CD14-positive monocyte (primary cell): ENCODE measurements at regions not wholly inside any gene's neighbourhood (a gene's known extent, or its start where the extent isn't known, plus 50 kb on each side); places are given as distances from the start of the nearest gene placed in this dataset.

Experiments used
- DNase-seq, 3 donors: peaks; one replicate each; pipeline ENCODE4 v3.0.0-alpha.2; 2011 to 2022
- H2AFZ ChIP-seq: 2 replicates; pipeline ENCODE4 v1.6.0; 2012; ENCODE audit warnings: mild to moderate bottlenecking, low read depth, low read length, inconsistent platforms; ENCODE audit not compliant: insufficient read depth, poor library complexity, severe bottlenecking
- H3K27ac ChIP-seq, 2 donors: 1 replicate in 1 of 2; 2 replicates in 1 of 2; pipeline ENCODE4 v1.5.1; 2012 to 2013; ENCODE audit warnings: low read length in 2 of 2, control low read depth in 1 of 2, inconsistent platforms in 1 of 2, low read depth in 1 of 2, mild to moderate bottlenecking in 1 of 2
- H3K27me3 ChIP-seq, 2 donors: one replicate each; pipeline versions ENCODE4 v1.6.0 to v1.6.1; 2011 to 2013; ENCODE audit warnings: low read length in 2 of 2; ENCODE audit not compliant: control insufficient read depth in 2 of 2, insufficient read depth in 2 of 2
- H3K36me3 ChIP-seq, 2 donors: replicated peaks in 1 of 2; 1 replicate in 1 of 2; 2 replicates in 1 of 2; pipeline versions ENCODE4 v1.5.1 to v1.6.1; 2012 to 2013; ENCODE audit warnings: low read length in 2 of 2, control low read depth in 1 of 2, inconsistent platforms in 1 of 2, mild to moderate bottlenecking in 1 of 2; ENCODE audit not compliant: insufficient read depth in 2 of 2, control insufficient read depth in 1 of 2
- H3K4me1 ChIP-seq, 2 donors: 1 replicate in 1 of 2; 2 replicates in 1 of 2; pipeline versions ENCODE4 v1.5.1 to v1.6.1; 2012 to 2013; ENCODE audit warnings: low read length in 2 of 2, control low read depth in 1 of 2, inconsistent platforms in 1 of 2, mild to moderate bottlenecking in 1 of 2, moderate library complexity in 1 of 2; ENCODE audit not compliant: insufficient read depth in 2 of 2, control insufficient read depth in 1 of 2
- H3K4me2 ChIP-seq: replicated peaks from 2 replicates; pipeline ENCODE3; 2012; ENCODE audit warnings: low read length, moderate library complexity, mild to moderate bottlenecking; ENCODE audit not compliant: poor library complexity, severe bottlenecking; ENCODE audit errors: extremely low read depth
- H3K4me3 ChIP-seq, 3 experiments: fragments of 200-600 bp in 1 of 3; sonication (generic) in 1 of 3; replicated peaks in 1 of 3; 1 replicate in 2 of 3; 2 replicates in 1 of 3; pipeline ENCODE4 v1.5.1; 2011 to 2013; ENCODE audit warnings: low read length in 3 of 3, mild to moderate bottlenecking in 3 of 3, control low read depth in 2 of 3, low read depth in 2 of 3, inconsistent platforms in 1 of 3, moderate library complexity in 1 of 3
- H3K79me2 ChIP-seq: 2 replicates; pipeline ENCODE4 v1.6.0; 2012; ENCODE audit warnings: mild to moderate bottlenecking, control low read depth, inconsistent platforms, low read length, moderate library complexity; ENCODE audit not compliant: insufficient read depth
- H3K9ac ChIP-seq: 2 replicates; pipeline ENCODE4 v1.6.0; 2017; ENCODE audit warnings: low read length, mild to moderate bottlenecking; ENCODE audit not compliant: insufficient read depth, poor library complexity, severe bottlenecking
- H3K9me3 ChIP-seq, 2 donors: replicated peaks in 1 of 2; 1 replicate in 1 of 2; 2 replicates in 1 of 2; pipeline versions ENCODE4 v1.5.1 to v1.6.1; 2012 to 2013; ENCODE audit warnings: low read length in 2 of 2, control low read depth in 1 of 2; ENCODE audit not compliant: control insufficient read depth in 1 of 2, insufficient read depth in 1 of 2
- H4K20me1 ChIP-seq: 2 replicates; pipeline ENCODE4 v1.6.0; 2012; ENCODE audit warnings: mild to moderate bottlenecking, low read length, control low read depth, moderate library complexity; ENCODE audit not compliant: insufficient read depth
- H3K27ac Mint-ChIP-seq, 7 donors: one replicate each; pipeline ENCODE4 v1.8.0; 2020; ENCODE audit warnings: mild to moderate bottlenecking in 7 of 7, mixed read lengths in 7 of 7, moderate library complexity in 6 of 7, inconsistent platforms in 2 of 7
- H3K27me3 Mint-ChIP-seq, 3 donors: one replicate each; pipeline ENCODE4 v1.8.0; 2021 to 2022; ENCODE audit warnings: low read depth in 3 of 3, mild to moderate bottlenecking in 3 of 3, mixed read lengths in 3 of 3, moderate library complexity in 3 of 3, inconsistent platforms in 1 of 3
- H3K36me3 Mint-ChIP-seq, 2 donors: one replicate each; pipeline ENCODE4 v1.8.0; 2020; ENCODE audit warnings: mixed read lengths in 2 of 2, inconsistent platforms in 1 of 2, mild to moderate bottlenecking in 1 of 2
- H3K4me1 Mint-ChIP-seq: one replicate; pipeline ENCODE4 v1.8.0; 2020; ENCODE audit warnings: mild to moderate bottlenecking, mixed read lengths
- H3K4me3 Mint-ChIP-seq, 2 donors: one replicate each; pipeline ENCODE4 v1.8.0; 2020; ENCODE audit warnings: mild to moderate bottlenecking in 2 of 2, mixed read lengths in 2 of 2, moderate library complexity in 1 of 2
- H3K9me3 Mint-ChIP-seq, 7 donors: one replicate each; pipeline ENCODE4 v1.8.0; 2020 to 2022; ENCODE audit warnings: mixed read lengths in 7 of 7, mild to moderate bottlenecking in 6 of 7, moderate library complexity in 6 of 7, inconsistent platforms in 2 of 7
- WGBS: methylation state at CpG from one replicate; pipeline ENCODE4 v1.1.5; 2013; ENCODE audit warnings: missing lambda C conversion rate; ENCODE audit not compliant: insufficient coverage; 5-methylcytosine and 5-hydroxymethylcytosine counted together
- intact Hi-C, 2 donors: fragments of 100-400 bp; cut with micrococcal nuclease; formaldehyde crosslinking; loops; one replicate each; pipeline versions ENCODE4 v1.15.0 to v1.15.1; 2023
- TF ChIP-seq, protein P1 (sequence below): fragments of 200-600 bp; IDR thresholded peaks from one replicate; pipeline ENCODE4 v1.8.0; 2022; ENCODE audit warnings: antibody characterized with exemption, mild to moderate bottlenecking

DNA sequence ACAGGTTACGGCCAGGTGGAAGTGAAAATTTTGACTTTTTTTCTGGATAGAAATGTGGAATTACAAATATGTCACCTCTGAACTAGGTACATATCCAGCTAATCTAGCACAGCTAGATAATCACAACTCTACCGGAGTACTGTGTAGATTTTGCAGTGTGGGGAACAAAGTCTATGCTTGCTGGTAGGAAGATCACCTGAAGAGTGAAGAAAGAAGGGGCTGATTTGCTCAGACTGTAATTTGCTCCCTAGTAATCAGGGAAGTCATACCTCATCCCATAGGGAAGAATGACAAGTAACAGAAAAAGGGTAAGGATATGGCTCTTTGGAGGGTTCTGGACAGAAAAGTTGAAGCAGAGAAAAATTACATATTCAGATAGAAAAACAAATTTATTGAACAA lies 319.6 kb upstream of the TMPRSS15 start:
- no peak for DNase-seq
- no peaks in the 10 kb centered on the region for H3K4me1 ChIP-seq
- Mint-ChIP-seq H3K4me3 (no peak overlapping the region), H3K9me3 (peaks cover 2 to 11% (median 5%) of the 10 kb centered on the region in 7 donors), H3K27me3 (no peaks in the 10 kb centered on the region), H3K36me3 (no peaks in the 10 kb centered on the region), H3K4me1 (no peaks in the 10 kb centered on the region), H3K27ac (no peak overlapping the region)
- no peaks in the 10 kb centered on the region for H4K20me1 ChIP-seq
- no peak overlapping the region for H3K4me3 ChIP-seq
- H3K36me3 ChIP-seq: no peaks in the 10 kb centered on the region
- H3K4me2 ChIP-seq: no peak overlapping the region
- TF ChIP-seq, protein P1, sequence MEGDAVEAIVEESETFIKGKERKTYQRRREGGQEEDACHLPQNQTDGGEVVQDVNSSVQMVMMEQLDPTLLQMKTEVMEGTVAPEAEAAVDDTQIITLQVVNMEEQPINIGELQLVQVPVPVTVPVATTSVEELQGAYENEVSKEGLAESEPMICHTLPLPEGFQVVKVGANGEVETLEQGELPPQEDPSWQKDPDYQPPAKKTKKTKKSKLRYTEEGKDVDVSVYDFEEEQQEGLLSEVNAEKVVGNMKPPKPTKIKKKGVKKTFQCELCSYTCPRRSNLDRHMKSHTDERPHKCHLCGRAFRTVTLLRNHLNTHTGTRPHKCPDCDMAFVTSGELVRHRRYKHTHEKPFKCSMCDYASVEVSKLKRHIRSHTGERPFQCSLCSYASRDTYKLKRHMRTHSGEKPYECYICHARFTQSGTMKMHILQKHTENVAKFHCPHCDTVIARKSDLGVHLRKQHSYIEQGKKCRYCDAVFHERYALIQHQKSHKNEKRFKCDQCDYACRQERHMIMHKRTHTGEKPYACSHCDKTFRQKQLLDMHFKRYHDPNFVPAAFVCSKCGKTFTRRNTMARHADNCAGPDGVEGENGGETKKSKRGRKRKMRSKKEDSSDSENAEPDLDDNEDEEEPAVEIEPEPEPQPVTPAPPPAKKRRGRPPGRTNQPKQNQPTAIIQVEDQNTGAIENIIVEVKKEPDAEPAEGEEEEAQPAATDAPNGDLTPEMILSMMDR: no peak
- no peak overlapping the region for H2AFZ ChIP-seq
- H3K79me2 ChIP-seq: no peaks in the 10 kb centered on the region
- no peaks in the 10 kb centered on the region for H3K27me3 ChIP-seq
- peaks cover 7 to 10% of the 10 kb centered on the region in 2 donors for H3K9me3 ChIP-seq
- no peak overlapping the region for H3K9ac ChIP-seq
- H3K27ac ChIP-seq: no peak overlapping the region
- WGBS: no CpG with 5 or more reads among the region's 2 CpGs
- intact Hi-C loops: no loop called here

DNA sequence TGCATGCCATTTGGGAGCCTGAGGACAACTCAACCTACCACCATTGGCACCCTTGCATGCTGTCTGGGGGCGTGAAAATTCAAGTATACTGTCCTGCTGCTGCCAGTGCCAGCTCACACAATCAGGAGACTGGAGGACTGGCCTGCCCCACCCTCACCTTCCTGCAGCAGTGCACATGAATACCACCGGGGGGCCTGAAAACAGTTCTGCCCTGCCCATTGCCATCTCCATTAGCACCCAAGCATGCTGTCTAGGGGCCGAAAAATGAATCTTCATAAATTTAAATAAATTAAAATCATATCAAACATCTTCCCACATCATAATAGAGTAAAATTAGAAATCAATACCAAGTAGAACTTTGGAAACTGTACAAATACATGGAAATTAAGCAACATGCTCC lies 322.1 kb upstream of the TMPRSS15 start:
- H3K4me1 ChIP-seq: no peaks in the 10 kb centered on the region
- H3K27me3 ChIP-seq: no peaks in the 10 kb centered on the region
- Mint-ChIP-seq H3K27ac (no peak overlapping the region), H3K4me3 (no peak overlapping the region), H3K27me3 (no peaks in the 10 kb centered on the region), H3K4me1 (no peaks in the 10 kb centered on the region), H3K9me3 (peaks cover 2 to 11% (median 5%) of the 10 kb centered on the region in 7 donors), H3K36me3 (no peaks in the 10 kb centered on the region)
- no peak overlapping the region for H3K4me2 ChIP-seq
- no peak for DNase-seq
- H3K4me3 ChIP-seq: no peak overlapping the region
- 92% methylated on average over 2 of the region's 3 CpGs for WGBS
- H3K9ac ChIP-seq: no peak overlapping the region
- H2AFZ ChIP-seq: no peak overlapping the region
- no peaks in the 10 kb centered on the region for H3K79me2 ChIP-seq
- H3K9me3 ChIP-seq: peaks cover 0 to 10% of the 10 kb centered on the region in 2 donors
- TF ChIP-seq, protein P1: no peak
- H4K20me1 ChIP-seq: no peaks in the 10 kb centered on the region
- H3K36me3 ChIP-seq: no peaks in the 10 kb centered on the region
- no peak overlapping the region for H3K27ac ChIP-seq
- intact Hi-C loops: no loop called here
